ENCODE measurements at regions not wholly inside any gene's neighbourhood (a gene's known extent, or its start where the extent isn't known, plus 50 kb on each side); places are given as distances from the start of the nearest gene placed in this dataset.

DNA sequence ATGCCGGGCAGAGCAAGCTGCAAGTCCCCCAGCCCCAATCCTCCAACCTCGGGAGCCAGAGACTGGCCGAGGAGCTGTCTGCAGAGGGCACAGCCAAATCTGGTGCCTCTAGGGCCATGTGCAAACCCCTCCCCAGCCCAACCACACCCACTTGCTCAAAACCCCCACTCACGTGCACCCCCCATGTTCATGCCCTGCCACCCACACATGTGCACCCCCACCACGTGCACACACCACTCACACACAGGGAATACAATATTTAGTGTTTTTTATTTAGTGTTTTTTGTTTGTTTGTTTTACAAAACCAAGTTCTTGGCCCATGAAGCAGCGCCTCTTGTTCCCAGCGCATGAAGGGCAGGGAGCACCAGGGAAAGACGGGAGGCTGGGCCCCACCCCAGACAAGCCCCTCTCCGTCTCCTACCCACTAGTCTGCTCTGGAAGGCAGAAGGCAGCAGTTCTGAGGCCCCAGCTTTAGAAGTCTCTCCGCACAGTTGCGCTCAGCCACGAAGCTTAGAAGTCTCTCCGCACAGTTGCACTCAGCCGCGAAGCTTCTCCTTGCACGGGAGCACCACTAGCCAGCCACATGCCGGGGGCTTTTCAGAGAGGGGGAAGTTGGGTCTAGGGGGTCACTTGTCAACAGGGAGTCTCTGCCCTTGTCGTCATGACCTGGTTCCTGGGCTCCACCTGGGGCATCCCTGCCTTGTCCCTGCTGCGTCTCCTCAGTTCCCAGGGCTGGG lies 276.1 kb upstream of the HDAC4 start:
- TF ChIP-seq POLR2AphosphoS5 (IDR thresholded peaks at IDR 0.05): no peak
- no peak for TF ChIP-seq POLR2A (IDR thresholded peaks at IDR 0.05)
- TF ChIP-seq, protein P1, sequence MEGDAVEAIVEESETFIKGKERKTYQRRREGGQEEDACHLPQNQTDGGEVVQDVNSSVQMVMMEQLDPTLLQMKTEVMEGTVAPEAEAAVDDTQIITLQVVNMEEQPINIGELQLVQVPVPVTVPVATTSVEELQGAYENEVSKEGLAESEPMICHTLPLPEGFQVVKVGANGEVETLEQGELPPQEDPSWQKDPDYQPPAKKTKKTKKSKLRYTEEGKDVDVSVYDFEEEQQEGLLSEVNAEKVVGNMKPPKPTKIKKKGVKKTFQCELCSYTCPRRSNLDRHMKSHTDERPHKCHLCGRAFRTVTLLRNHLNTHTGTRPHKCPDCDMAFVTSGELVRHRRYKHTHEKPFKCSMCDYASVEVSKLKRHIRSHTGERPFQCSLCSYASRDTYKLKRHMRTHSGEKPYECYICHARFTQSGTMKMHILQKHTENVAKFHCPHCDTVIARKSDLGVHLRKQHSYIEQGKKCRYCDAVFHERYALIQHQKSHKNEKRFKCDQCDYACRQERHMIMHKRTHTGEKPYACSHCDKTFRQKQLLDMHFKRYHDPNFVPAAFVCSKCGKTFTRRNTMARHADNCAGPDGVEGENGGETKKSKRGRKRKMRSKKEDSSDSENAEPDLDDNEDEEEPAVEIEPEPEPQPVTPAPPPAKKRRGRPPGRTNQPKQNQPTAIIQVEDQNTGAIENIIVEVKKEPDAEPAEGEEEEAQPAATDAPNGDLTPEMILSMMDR (IDR thresholded peaks at IDR 0.05): no peak
- no peak for TF ChIP-seq EP300 (IDR thresholded peaks at IDR 0.05)
- DNase-seq: no peak
- WGBS, 5 donors: 72 to 76% (median 73%) methylated on average over 18 to 19 of the region's 19 CpGs
- intact Hi-C loops (cut with DNase I; ENCODE audit: low total_unique reads): no loop called here
- Histone ChIP-seq H3K4me3 (no peak overlapping the region), H3K36me3 (no peaks in the 10 kb centered on the region), H3K27ac (no peak overlapping the region), H3K4me1 (no peaks in the 10 kb centered on the region), H3K27me3 (peaks cover 0 to 24% (median 0%) of the 10 kb centered on the region in 3 donors), H3K9me3 (no peaks in the 10 kb centered on the region)

DNA sequence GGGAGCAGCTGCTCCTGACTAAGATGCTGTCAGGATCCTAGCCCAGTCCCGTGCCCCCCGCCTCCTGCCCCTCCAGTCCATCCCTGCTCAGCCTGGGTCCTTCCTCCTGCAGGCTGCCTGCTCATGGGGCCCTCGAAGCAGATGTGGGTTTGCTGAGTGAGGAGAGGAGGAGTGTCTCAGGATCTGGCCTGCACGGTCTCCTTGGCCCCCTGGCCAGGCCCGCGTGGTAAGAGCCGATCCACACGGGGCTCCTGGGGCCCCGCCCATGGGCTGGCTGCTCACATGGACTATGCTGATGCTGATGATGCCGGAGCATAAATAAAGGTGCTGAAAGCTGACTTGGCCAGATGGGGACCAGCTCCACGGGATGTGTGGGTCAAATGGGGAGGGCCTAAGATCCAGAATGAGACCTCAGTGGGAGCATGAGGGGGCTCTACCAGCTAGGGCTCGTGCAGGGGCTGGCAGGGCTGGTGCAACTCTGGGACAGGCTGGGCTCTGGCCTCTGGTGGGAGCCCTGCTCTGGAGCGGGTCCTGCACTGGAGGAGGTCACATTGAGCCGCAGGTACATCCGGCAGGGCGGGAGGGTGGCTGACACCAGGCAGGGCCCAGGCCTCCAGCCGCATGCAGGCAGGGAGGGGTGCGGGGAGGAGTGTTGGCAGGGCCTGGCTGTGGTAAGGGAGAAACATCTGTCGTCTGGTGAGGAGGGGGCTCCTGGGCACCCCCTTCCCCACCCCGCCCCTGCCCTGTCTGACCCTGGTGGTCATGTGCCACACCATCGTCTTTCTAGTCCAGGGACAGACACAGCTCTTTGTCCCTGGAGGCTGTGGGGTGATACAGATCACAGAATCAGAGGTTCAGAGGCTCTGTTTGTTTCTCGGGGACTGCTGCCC lies 275.3 kb upstream of the HDAC4 start:
- WGBS, 5 donors: 64 to 74% (median 73%) methylated on average over 16 to 22 of the region's 22 CpGs
- no peak for DNase-seq
- TF ChIP-seq, protein P1 (IDR thresholded peaks at IDR 0.05): no peak
- no peak for TF ChIP-seq POLR2A (IDR thresholded peaks at IDR 0.05)
- no peak for TF ChIP-seq POLR2AphosphoS5 (IDR thresholded peaks at IDR 0.05)
- TF ChIP-seq EP300 (IDR thresholded peaks at IDR 0.05): no peak
- intact Hi-C loops (cut with DNase I; ENCODE audit: low total_unique reads): no loop called here
- no peak overlapping the region for H3K27ac ChIP-seq
- H3K36me3 ChIP-seq: no peaks in the 10 kb centered on the region
- H3K9me3 ChIP-seq: no peaks in the 10 kb centered on the region
- peaks cover 0 to 3% (median 0%) of the 10 kb centered on the region in 4 donors for H3K4me1 ChIP-seq
- H3K27me3 ChIP-seq: peaks cover 0 to 24% (median 0%) of the 10 kb centered on the region in 3 donors
- no peak overlapping the region for H3K4me3 ChIP-seq

DNA sequence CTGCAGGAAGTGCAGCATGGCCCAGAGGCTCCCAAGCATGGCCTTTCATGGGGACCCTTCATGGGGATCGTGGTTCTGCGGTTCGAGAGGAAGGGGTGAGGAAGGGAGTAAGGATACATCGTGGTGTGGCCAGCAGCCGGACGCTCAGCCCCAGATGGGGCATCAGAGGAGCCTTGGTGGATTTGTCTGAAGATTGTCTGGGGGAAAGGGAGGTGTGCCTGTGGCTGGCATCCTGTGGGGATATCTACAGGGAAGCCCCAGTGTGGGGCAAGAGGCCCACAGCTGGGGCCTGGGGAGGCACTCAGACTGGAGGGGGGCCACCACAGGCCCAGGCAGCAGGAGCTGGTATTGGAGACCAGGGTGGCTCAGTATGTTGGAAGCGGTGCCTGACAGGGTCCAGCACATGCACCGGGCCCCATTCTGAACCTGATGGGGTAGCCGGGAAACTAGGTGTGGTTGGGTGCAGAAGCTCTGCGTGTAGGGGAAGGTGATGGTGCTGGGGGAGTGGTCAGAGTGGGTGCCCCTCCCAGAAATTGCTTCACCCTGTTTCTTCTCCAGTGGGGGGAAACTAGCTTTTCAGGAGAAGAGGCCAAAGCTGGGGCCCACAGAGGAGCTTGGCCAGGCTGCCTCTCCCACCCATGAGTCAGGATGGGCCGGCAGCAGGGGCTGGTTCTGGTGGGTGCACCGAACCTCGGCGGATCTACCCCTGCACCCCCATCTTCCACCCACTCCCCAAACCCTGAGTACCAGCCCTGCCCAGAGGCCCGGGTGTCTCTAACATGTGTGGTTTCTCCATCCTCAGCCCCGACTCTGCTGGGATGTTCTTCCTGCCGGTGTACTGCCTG lies 274.4 kb upstream of the HDAC4 start:
- peaks cover 0 to 24% (median 0%) of the 10 kb centered on the region in 3 donors for H3K27me3 ChIP-seq
- DNase-seq: no peak
- H3K36me3 ChIP-seq: no peaks in the 10 kb centered on the region
- TF ChIP-seq POLR2A (IDR thresholded peaks at IDR 0.05) (no peak), EP300 (IDR thresholded peaks at IDR 0.05) (no peak), POLR2AphosphoS5 (IDR thresholded peaks at IDR 0.05) (no peak)
- TF ChIP-seq, protein P1 (IDR thresholded peaks at IDR 0.05): no peak
- H3K4me3 ChIP-seq: no peak overlapping the region
- no peaks in the 10 kb centered on the region for H3K9me3 ChIP-seq
- WGBS, 5 donors: 86 to 91% (median 88%) methylated on average over 14 to 17 of the region's 17 CpGs
- intact Hi-C loops (cut with DNase I; ENCODE audit: low total_unique reads): no loop called here
- peaks cover 0 to 6% (median 0%) of the 10 kb centered on the region in 4 donors for H3K4me1 ChIP-seq
- H3K27ac ChIP-seq: no peak overlapping the region

All from stomach (tissue), 8 donors.